ENCODE measurements at regions not wholly inside any gene's neighbourhood (a gene's known extent, or its start where the extent isn't known, plus 50 kb on each side); places are given as distances from the start of the nearest gene placed in this dataset.

DNA sequence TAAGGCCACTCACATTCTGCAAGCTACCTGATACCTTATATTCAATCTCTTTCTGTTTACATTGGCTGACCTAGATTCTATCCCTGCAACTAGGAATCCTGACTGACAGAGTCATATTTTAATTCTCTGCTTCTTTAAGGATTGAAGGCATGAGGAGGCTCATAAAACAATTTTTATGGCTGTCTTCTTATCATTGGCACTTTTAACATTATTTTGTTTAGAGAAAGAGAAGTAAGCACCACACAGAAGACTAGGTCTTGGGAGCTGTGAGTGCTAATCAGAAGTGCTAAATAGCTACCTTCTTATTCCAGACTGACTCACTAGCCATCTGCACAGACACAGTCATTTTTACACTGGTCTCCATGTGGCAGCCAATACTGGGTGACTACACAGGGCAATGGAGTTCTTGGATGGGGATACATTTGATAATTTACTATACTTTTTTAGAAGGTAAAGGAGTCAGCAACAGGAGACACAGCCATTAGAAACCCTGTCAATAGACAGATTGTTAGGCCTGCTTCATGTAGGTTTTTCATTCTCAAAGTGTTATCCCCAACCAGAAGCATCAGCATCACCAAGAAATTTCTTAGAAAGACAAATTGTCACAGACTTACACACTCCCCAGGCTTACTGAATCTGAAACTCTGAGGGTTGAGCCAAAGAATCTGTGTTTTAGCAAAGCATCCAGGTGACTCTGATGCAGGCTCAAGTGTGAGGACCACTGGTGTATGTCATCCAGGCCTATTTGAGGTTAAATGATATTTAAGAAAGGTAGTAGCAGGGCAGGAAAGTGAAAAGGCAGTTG, 214.1 kb downstream of the DUSP6 start:
- DNase-seq (ENCODE audit: low spot score) = no peak
- BruUV-seq (replicated peaks) = no TSS peak
- Histone ChIP-seq H3K4me1 (ENCODE audit: insufficient read depth, low read length, poor library complexity, severe bottlenecking) (no peaks in the 10 kb centered on the region), H3K4me3 (ENCODE audit: low read depth, low read length, poor library complexity, severe bottlenecking) (no peak overlapping the region), H3K36me3 (ENCODE audit: insufficient read depth, low read length) (no peaks in the 10 kb centered on the region), H2AFZ (ENCODE audit: low read length) (no peak overlapping the region), H3K9me2 (ENCODE audit: insufficient read depth, low read length) (no peaks in the 10 kb centered on the region), H4K20me1 (ENCODE audit: insufficient read depth, low read length) (no peaks in the 10 kb centered on the region), H3K4me2 (ENCODE audit: low read length) (no peak overlapping the region), H3K9me3 (ENCODE audit: low read length) (no peaks in the 10 kb centered on the region), H3K79me2 (ENCODE audit: insufficient read depth, low read depth, low read length) (no peaks in the 10 kb centered on the region), H3K27ac (ENCODE audit: low read depth, low read length, poor library complexity, severe bottlenecking) (no peak overlapping the region)
- ChIA-PET POLR2A (no interaction called here), CTCF (ENCODE audit: unreplicated experiment) (no interaction called here)
- intact Hi-C loops (cut with micrococcal nuclease; ENCODE audit: unreplicated experiment) = no loop called here
- TF ChIP-seq, protein P1, sequence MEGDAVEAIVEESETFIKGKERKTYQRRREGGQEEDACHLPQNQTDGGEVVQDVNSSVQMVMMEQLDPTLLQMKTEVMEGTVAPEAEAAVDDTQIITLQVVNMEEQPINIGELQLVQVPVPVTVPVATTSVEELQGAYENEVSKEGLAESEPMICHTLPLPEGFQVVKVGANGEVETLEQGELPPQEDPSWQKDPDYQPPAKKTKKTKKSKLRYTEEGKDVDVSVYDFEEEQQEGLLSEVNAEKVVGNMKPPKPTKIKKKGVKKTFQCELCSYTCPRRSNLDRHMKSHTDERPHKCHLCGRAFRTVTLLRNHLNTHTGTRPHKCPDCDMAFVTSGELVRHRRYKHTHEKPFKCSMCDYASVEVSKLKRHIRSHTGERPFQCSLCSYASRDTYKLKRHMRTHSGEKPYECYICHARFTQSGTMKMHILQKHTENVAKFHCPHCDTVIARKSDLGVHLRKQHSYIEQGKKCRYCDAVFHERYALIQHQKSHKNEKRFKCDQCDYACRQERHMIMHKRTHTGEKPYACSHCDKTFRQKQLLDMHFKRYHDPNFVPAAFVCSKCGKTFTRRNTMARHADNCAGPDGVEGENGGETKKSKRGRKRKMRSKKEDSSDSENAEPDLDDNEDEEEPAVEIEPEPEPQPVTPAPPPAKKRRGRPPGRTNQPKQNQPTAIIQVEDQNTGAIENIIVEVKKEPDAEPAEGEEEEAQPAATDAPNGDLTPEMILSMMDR (conservative IDR thresholded peaks at IDR 0.05; ENCODE audit: low read length) = no peak
- no peak for TF ChIP-seq EZH2phosphoT487 (IDR thresholded peaks at IDR 0.05; ENCODE audit: borderline replicate concordance, low read depth, low read length)

DNA sequence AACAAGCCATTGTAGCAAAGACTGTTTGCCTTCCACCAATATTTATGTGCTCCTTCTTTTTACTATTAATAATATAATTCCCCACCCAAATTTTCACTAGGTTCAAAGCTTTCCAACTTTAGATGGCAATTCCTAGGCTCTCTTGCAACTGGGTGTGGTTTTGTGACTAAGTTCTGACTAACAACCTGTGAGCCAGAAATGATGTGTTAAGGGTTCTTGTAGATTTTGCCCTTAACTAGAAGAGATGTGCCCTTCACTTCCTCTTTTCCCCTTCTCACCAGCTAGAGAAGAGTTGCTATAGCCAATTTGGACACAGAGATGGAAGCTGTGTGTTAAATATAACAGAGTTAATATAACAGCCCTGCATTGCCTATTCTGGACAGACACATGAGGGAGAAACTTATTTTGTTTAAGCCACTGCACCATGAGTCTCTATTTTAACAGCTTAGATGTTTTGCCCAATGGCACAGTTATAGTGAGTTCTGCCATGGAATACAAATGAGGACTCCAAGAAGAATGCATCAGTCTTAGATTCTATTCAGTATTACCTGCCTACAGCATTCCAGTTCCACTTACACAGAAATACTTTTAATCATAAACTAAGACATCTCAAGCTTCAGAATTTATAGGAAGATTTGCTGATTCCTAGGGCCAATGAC, 216.2 kb downstream of the DUSP6 start:
- Histone ChIP-seq H2AFZ (ENCODE audit: low read length) (no peak overlapping the region), H3K36me3 (ENCODE audit: insufficient read depth, low read length) (no peaks in the 10 kb centered on the region), H3K79me2 (ENCODE audit: insufficient read depth, low read depth, low read length) (no peaks in the 10 kb centered on the region), H3K9me3 (ENCODE audit: low read length) (no peaks in the 10 kb centered on the region), H3K4me3 (ENCODE audit: low read depth, low read length, poor library complexity, severe bottlenecking) (no peak overlapping the region), H3K9me2 (ENCODE audit: insufficient read depth, low read length) (no peaks in the 10 kb centered on the region), H3K4me2 (ENCODE audit: low read length) (no peak overlapping the region), H3K27ac (ENCODE audit: low read depth, low read length, poor library complexity, severe bottlenecking) (no peak overlapping the region), H4K20me1 (ENCODE audit: insufficient read depth, low read length) (no peaks in the 10 kb centered on the region), H3K4me1 (ENCODE audit: insufficient read depth, low read length, poor library complexity, severe bottlenecking) (no peaks in the 10 kb centered on the region)
- ChIA-PET CTCF (ENCODE audit: unreplicated experiment) (interaction anchor here (1.3 kb wide), 1 partner anchor 16 kb away, joined by 3 read pairs; no protein-coding TSS in a partner anchor), POLR2A (interaction anchor here (0.5 kb wide), 1 partner anchor 85 kb away, joined by 3 read pairs; no protein-coding TSS in a partner anchor)
- no TSS peak for BruUV-seq (replicated peaks)
- DNase-seq (ENCODE audit: low spot score) = no peak
- intact Hi-C loops (cut with micrococcal nuclease; ENCODE audit: unreplicated experiment) = no loop called here
- TF ChIP-seq EZH2phosphoT487 (IDR thresholded peaks at IDR 0.05; ENCODE audit: borderline replicate concordance, low read depth, low read length) = no peak
- TF ChIP-seq, protein P1 (conservative IDR thresholded peaks at IDR 0.05; ENCODE audit: low read length) = no peak
